Activated T-cell treated with anti-CD3 and anti-CD28 coated beads, Interleukin-2, amount 50 U/mL, for 24 hours (primary cell): ENCODE measurements at regions not wholly inside any gene's neighbourhood (a gene's known extent, or its start where the extent isn't known, plus 50 kb on each side); places are given as distances from the start of the nearest gene placed in this dataset.
"Not testable (repeated sequence)": the region's sequence is repeated elsewhere in the genome, so short reads cannot be mapped to it uniquely, and the experiment has no call there.

Experiments used
- DNase-seq: peaks from one replicate; pipeline ENCODE4 v3.0.0-alpha.2; 2020
- H3K27ac Mint-ChIP-seq: 2 replicates; pipeline ENCODE4 v1.8.0; 2020; ENCODE audit warnings: mild to moderate bottlenecking, mixed read lengths
- H3K27me3 Mint-ChIP-seq: 2 replicates; pipeline ENCODE4 v1.8.0; 2020; ENCODE audit warnings: mixed read lengths
- H3K36me3 Mint-ChIP-seq: 2 replicates; pipeline ENCODE4 v1.8.0; 2020; ENCODE audit warnings: low read depth, mixed read lengths
- H3K4me1 Mint-ChIP-seq: 2 replicates; pipeline ENCODE4 v1.8.0; 2020; ENCODE audit warnings: low read depth, mixed read lengths
- H3K4me3 Mint-ChIP-seq: 2 replicates; pipeline ENCODE4 v1.8.0; 2020; ENCODE audit warnings: mild to moderate bottlenecking, moderate library complexity, mixed read lengths
- H3K9me3 Mint-ChIP-seq: 2 replicates; pipeline ENCODE4 v1.8.0; 2020; ENCODE audit warnings: mixed read lengths

GRCh38 chr6:26224940-26225847 lies 138.0 kb downstream of the HFE start:
- DNase-seq, result no peak
- no peak overlapping the region for H3K27ac Mint-ChIP-seq
- H3K4me1 Mint-ChIP-seq, result peaks cover 16% of the 10 kb centered on the region

DNA sequence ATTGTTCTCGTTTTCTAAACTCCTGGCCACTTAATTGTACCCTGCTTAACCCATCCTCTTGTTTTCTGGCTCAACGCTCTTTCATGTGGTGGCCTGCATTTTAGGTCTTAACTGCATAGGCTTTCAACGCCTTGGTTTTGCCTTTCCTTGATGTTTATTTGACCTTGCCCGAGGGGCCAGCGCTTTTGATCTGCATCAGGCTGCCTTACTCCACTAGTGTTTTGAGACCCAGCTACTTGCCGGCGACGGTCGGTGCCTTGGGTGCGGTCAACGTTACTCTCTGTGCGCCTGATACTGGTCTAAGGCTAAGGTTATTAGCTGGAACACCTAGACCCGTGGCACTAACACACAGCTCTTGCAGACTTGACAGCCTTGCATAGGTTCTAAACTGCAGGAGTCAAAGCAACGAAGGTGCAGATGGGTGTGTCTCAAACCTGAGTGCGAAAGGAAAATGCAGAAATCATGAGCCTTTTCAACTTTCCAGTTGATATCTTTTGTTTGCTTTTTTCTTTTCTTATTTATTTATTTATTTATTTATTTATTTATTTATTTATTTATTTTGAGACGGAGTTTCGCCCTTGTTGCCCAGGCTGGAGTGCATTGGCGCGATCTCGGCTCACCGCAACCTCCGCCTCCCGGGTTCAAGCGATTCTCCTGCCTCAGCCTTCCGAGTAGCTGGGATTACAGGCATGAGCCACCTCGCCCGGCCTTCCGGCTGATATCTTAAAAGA lies 138.8 kb downstream of the HFE start:
- Mint-ChIP-seq H3K36me3 (peaks cover 3% of the 10 kb centered on the region), H3K4me3 (no peak overlapping the region), H3K9me3 (no peaks in the 10 kb centered on the region), H3K4me1 (peaks cover 16% of the 10 kb centered on the region), H3K27me3 (no peaks in the 10 kb centered on the region), H3K27ac (no peak overlapping the region)
- DNase-seq, result no peak

More at GRCh38 chr6:26224940-26225847, 138.0 kb downstream of the HFE start:
- no peaks in the 10 kb centered on the region for H3K27me3 Mint-ChIP-seq
- no peaks in the 10 kb centered on the region for H3K9me3 Mint-ChIP-seq
- peaks cover 3% of the 10 kb centered on the region for H3K36me3 Mint-ChIP-seq
- H3K4me3 Mint-ChIP-seq, result no peak overlapping the region

DNA sequence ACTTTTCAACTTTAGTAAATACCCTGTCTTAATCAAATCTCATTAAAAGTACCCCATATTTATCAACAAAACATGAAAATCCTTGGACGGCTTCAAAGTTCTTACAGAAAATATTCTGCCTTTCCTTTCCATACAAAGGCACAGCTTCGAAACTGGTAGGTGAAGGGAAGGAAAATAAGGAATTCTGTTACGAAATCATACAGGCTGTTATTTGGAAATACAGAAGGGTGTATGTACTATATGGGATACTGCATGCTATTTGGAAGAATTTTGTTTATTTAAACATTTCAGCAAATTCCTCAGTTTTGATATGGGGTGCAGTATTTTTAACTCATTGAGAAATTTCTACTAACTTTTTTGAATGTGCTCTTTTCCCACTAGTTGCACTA lies 138.4 kb upstream of the BTN3A2 start:
- Mint-ChIP-seq H3K36me3 (peaks cover 3% of the 10 kb centered on the region), H3K27me3 (no peaks in the 10 kb centered on the region), H3K4me3 (no peak overlapping the region), H3K4me1 (peaks cover 16% of the 10 kb centered on the region), H3K9me3 (no peaks in the 10 kb centered on the region), H3K27ac (no peak overlapping the region)
- no peak for DNase-seq

DNA sequence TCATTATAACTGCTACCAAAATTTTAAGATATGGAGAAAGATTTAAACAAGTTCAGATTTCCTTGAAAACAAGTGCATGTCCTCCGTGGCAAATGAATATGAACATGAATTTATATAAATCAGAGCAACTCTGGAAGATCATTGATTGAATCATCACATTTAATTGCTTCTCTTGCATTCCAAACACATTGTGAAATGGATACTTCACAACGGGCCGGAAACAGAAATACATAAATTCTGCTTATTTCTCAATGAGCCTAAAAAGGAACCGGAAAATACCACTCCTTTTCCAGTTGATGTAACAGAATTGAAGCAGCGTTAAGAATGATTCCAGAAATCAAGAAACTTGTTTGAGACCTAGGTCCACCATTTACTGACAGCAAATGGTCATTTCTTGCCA lies 134.6 kb upstream of the BTN3A2 start:
- no peak overlapping the region for H3K27ac Mint-ChIP-seq
- no peaks in the 10 kb centered on the region for H3K27me3 Mint-ChIP-seq
- no peak overlapping the region for H3K4me3 Mint-ChIP-seq
- H3K9me3 Mint-ChIP-seq, result no peaks in the 10 kb centered on the region
- peaks cover 42% of the 10 kb centered on the region for H3K4me1 Mint-ChIP-seq
- peaks cover 4% of the 10 kb centered on the region for H3K36me3 Mint-ChIP-seq
- no peak for DNase-seq

GRCh38 chr6:26231006-26231587 lies 133.9 kb upstream of the BTN3A2 start:
- H3K27me3 Mint-ChIP-seq, result no peaks in the 10 kb centered on the region
- peaks cover 4% of the 10 kb centered on the region for H3K36me3 Mint-ChIP-seq
- no peak overlapping the region for H3K4me3 Mint-ChIP-seq
- H3K9me3 Mint-ChIP-seq, result no peaks in the 10 kb centered on the region
- peaks cover 47% of the 10 kb centered on the region for H3K4me1 Mint-ChIP-seq
- no peak for DNase-seq
- no peak overlapping the region for H3K27ac Mint-ChIP-seq

DNA sequence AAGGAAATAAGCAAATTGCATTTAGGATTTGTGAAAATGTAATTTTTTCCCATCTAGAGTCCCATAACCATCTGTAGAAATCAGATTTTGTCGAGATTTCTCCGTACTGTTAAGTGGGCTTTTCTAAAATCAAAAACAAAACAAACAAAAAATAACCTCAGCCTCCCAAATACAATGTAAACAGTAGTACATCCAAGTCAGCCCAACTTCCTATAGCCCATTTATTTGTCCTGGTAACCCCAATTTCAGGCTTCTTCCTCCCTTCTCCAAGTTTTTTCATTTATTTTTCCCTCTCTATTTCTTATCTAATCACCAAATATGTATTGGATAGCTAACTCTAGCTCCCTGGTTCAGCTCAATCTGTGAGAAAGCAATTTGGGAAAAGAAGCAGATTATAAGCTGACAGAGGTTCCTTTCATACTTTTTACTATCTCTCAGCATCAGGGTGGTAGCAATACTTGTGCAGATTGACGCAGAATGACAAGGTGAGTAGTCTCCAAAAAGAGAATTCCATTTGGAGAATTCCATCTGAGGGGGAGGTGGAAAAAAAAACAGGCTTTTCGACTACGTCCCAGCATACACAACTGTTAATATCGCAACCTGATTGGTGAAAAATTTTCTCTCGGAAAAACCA lies 132.6 kb upstream of the BTN3A2 start:
- no peak for DNase-seq
- Mint-ChIP-seq H3K9me3 (no peaks in the 10 kb centered on the region), H3K27ac (peak overlapping the region; percentile 95), H3K4me1 (peaks cover 39% of the 10 kb centered on the region), H3K27me3 (no peaks in the 10 kb centered on the region), H3K36me3 (peaks cover 2% of the 10 kb centered on the region), H3K4me3 (peak overlapping the region; percentile 82)

GRCh38 chr6:26232940-26233648 lies 131.9 kb upstream of the BTN3A2 start:
- Mint-ChIP-seq H3K9me3 (no peaks in the 10 kb centered on the region), H3K4me3 (peak overlapping the region; percentile 82), H3K27ac (peak overlapping the region; percentile 95), H3K27me3 (no peaks in the 10 kb centered on the region), H3K36me3 (peaks cover 2% of the 10 kb centered on the region), H3K4me1 (peaks cover 39% of the 10 kb centered on the region)
- peak; percentile 68 for DNase-seq

- H3K27me3 Mint-ChIP-seq, result no peaks in the 10 kb centered on the region
- H3K4me3 Mint-ChIP-seq, result peak overlapping the region; percentile 82
- no peaks in the 10 kb centered on the region for H3K9me3 Mint-ChIP-seq
- peak; percentile 77 for DNase-seq
- peak overlapping the region; percentile 95 for H3K27ac Mint-ChIP-seq
- peaks cover 2% of the 10 kb centered on the region for H3K36me3 Mint-ChIP-seq
- H3K4me1 Mint-ChIP-seq, result peaks cover 37% of the 10 kb centered on the region
These were observed 131.2 kb upstream of the BTN3A2 start for GRCh38 chr6:26233649-26234420.

GRCh38 chr6:26234421-26235301 lies 130.3 kb upstream of the BTN3A2 start:
- Mint-ChIP-seq H3K27ac (peak overlapping the region; percentile 95), H3K27me3 (no peaks in the 10 kb centered on the region), H3K4me3 (peak overlapping the region; percentile 82), H3K36me3 (peaks cover 2% of the 10 kb centered on the region), H3K9me3 (no peaks in the 10 kb centered on the region), H3K4me1 (peaks cover 34% of the 10 kb centered on the region)
- DNase-seq, result peak; percentile 81

GRCh38 chr6:26235302-26235670 lies 129.7 kb upstream of the BTN3A2 start:
- DNase-seq, result no peak
- Mint-ChIP-seq H3K27ac (peak overlapping the region; percentile 95), H3K36me3 (peaks cover 3% of the 10 kb centered on the region), H3K4me3 (peak overlapping the region; percentile 82), H3K9me3 (no peaks in the 10 kb centered on the region), H3K4me1 (peaks cover 35% of the 10 kb centered on the region), H3K27me3 (no peaks in the 10 kb centered on the region)

DNA sequence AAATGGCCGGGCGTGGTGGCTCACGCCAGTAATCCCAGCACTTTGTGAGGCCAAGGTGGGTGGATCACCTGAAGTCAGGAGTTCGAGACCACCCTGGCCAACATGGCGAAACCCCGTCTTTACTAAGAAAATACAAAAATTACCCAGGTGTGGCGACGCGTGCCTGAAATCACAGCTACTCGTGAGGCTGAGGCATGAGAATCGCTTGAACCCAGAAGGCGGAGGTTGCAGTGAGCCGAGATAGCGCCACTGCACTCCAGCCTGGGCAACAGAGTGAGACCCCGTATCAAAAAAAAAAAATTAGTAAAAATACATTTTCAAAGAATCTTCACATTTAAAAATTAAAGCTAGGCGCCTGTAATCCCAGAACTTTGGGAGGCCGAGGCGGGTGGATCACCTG lies 125.6 kb upstream of the BTN3A2 start:
- H3K27ac Mint-ChIP-seq, H3K36me3 Mint-ChIP-seq, H3K27me3 Mint-ChIP-seq, H3K9me3 Mint-ChIP-seq, DNase-seq: not testable (repeated sequence)
- H3K4me3 Mint-ChIP-seq, result peak overlapping the region; percentile 79
- H3K4me1 Mint-ChIP-seq, result peaks cover 33% of the 10 kb centered on the region

GRCh38 chr6:26240157-26241032 lies 124.6 kb upstream of the BTN3A2 start:
- Mint-ChIP-seq H3K4me1 (peaks cover 26% of the 10 kb centered on the region), H3K27ac (peak overlapping the region; percentile 91), H3K27me3 (no peaks in the 10 kb centered on the region), H3K4me3 (peak overlapping the region; percentile 79), H3K9me3 (peaks cover 3% of the 10 kb centered on the region), H3K36me3 (peaks cover 10% of the 10 kb centered on the region)
- peak; percentile 81 for DNase-seq
